ENCODE measurements at regions not wholly inside any gene's neighbourhood (a gene's known extent, or its start where the extent isn't known, plus 50 kb on each side); places are given as distances from the start of the nearest gene placed in this dataset.

DNA sequence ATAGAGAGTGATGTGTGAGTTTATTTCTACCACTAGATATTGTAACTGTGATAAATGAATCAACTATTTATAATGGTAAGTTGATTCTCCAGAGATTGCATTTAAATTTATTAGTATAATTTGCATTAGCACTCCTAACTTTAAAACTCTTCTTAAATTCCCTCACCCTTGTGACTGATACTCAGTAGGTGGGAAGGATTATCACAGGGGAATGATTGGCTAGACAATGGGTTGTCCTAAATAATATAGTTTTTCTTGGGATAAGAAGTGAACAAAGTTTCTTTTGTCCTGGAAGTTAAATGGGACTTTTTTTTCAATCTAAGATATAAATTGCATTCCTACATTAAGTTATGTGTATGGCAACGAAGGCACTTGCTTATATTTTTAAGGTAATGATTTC is 169.2 kb upstream of the PITX2 start:
- no peak for TF ChIP-seq LEF1 (IDR thresholded peaks at IDR 0.05; ENCODE audit: borderline replicate concordance)
- no peak for TF ChIP-seq FOXK2 (IDR thresholded peaks at IDR 0.05)
- TF ChIP-seq FOXA1 (IDR thresholded peaks at IDR 0.05): no peak
- no peak for TF ChIP-seq SUZ12 (IDR thresholded peaks at IDR 0.05)
- TF ChIP-seq TARDBP (IDR thresholded peaks at IDR 0.05): no peak
- TF ChIP-seq SP1 (IDR thresholded peaks at IDR 0.05): no peak
- TF ChIP-seq FOXM1 (IDR thresholded peaks at IDR 0.05; ENCODE audit: borderline replicate concordance): no peak
- no peak for TF ChIP-seq ARNT (IDR thresholded peaks at IDR 0.05)
- no peak for TF ChIP-seq BHLHE40 (IDR thresholded peaks at IDR 0.05; ENCODE audit: borderline replicate concordance)
- TF ChIP-seq HDGF (IDR thresholded peaks at IDR 0.05; ENCODE audit: borderline replicate concordance): no peak

Data from HEK293T (cell line).